Astrocyte (in vitro differentiated cells and primary cell): ENCODE measurements at regions not wholly inside any gene's neighbourhood (a gene's known extent, or its start where the extent isn't known, plus 50 kb on each side); places are given as distances from the start of the nearest gene placed in this dataset.

Experiments
- EZH2 ChIP-seq: IDR thresholded peaks from 2 replicates; pipeline ENCODE4 v1.6.1; 2012; ENCODE audit warnings: mild to moderate bottlenecking, low read length, inconsistent platforms; ENCODE audit not compliant: insufficient read depth
- TF ChIP-seq, protein P1 (sequence below): IDR thresholded peaks from 2 replicates; pipeline ENCODE4 v1.5.1; 2011; ENCODE audit warnings: low read depth, mild to moderate bottlenecking, inconsistent platforms, low read length, moderate library complexity; ENCODE audit not compliant: insufficient read depth

DNA sequence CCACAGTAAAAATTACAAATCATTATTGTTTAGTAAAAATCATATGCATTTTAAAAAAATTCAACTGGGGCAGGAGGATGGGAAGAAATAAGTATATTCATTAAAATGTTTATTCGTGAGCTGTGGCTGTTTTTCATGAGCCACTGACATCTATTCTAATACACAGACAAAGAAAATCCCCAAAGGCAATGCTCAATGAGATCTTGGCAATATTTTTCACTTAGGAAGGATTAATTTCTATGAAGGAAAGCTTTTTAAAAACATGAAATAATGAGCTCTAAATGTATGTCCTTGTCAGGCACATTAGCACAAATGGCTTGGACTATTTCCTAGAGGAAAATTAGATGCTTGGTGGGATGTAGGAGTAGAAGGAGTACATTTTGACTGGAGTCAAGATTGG lies 262.0 kb upstream of the MMADHC start:
- TF ChIP-seq EZH2, result no peak
- TF ChIP-seq, protein P1, sequence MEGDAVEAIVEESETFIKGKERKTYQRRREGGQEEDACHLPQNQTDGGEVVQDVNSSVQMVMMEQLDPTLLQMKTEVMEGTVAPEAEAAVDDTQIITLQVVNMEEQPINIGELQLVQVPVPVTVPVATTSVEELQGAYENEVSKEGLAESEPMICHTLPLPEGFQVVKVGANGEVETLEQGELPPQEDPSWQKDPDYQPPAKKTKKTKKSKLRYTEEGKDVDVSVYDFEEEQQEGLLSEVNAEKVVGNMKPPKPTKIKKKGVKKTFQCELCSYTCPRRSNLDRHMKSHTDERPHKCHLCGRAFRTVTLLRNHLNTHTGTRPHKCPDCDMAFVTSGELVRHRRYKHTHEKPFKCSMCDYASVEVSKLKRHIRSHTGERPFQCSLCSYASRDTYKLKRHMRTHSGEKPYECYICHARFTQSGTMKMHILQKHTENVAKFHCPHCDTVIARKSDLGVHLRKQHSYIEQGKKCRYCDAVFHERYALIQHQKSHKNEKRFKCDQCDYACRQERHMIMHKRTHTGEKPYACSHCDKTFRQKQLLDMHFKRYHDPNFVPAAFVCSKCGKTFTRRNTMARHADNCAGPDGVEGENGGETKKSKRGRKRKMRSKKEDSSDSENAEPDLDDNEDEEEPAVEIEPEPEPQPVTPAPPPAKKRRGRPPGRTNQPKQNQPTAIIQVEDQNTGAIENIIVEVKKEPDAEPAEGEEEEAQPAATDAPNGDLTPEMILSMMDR, result no peak
